ENCODE measurements at regions not wholly inside any gene's neighbourhood (a gene's known extent, or its start where the extent isn't known, plus 50 kb on each side); places are given as distances from the start of the nearest gene placed in this dataset.
A peak's percentile ranks its signal among the peaks of the same experiment; 100 is the strongest.

DNA sequence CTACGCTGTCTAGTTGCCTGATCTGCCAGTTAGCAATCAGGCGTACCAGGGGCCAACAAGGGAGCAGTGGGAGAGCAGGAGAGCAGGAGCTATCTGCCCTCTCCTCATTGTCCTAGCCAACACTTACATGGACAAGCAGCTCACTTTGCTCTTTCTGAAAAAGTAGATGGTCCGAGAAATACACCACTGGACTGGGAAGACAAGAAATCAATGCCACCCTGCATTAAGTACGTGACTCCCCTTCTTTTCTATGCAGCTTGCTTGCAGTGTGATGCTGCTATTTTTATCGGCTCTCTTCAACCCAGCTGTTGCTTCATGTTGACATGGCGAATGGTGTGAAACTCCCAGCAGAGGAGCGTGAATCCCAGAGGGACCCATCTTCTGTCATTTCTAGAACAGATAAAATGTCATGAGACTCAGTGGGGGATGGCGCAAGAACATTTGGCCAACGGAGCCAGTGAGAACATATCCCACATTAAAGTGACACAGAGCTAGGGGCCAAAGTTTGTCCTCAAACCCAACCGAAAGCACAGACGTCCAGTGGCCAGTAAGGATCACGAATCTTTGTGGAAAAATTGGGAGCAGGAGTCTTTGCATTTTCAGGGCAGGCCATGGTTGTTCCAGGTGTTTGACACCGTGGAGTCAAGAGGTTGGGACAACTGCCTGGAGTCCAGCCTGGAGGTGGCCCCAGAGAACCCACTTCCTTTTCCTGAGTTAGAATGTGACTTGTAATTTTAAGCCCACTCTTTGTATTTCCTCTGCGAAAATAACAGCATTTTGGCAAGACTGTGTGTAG, 53.7 kb upstream of the MEF2A start:
- H3K36me3 ChIP-seq (ENCODE audit: control insufficient read depth, insufficient read depth, low read length) = no peaks in the 10 kb centered on the region
- H3K4me3 ChIP-seq (ENCODE audit: low read depth, low read length) = no peak overlapping the region
- DNase-seq (ENCODE audit: low read depth) (no peak), FAIRE-seq (no peak)
- H3K27me3 ChIP-seq (ENCODE audit: control insufficient read depth, insufficient read depth, low read length) = no peaks in the 10 kb centered on the region
- TF ChIP-seq, protein P1, sequence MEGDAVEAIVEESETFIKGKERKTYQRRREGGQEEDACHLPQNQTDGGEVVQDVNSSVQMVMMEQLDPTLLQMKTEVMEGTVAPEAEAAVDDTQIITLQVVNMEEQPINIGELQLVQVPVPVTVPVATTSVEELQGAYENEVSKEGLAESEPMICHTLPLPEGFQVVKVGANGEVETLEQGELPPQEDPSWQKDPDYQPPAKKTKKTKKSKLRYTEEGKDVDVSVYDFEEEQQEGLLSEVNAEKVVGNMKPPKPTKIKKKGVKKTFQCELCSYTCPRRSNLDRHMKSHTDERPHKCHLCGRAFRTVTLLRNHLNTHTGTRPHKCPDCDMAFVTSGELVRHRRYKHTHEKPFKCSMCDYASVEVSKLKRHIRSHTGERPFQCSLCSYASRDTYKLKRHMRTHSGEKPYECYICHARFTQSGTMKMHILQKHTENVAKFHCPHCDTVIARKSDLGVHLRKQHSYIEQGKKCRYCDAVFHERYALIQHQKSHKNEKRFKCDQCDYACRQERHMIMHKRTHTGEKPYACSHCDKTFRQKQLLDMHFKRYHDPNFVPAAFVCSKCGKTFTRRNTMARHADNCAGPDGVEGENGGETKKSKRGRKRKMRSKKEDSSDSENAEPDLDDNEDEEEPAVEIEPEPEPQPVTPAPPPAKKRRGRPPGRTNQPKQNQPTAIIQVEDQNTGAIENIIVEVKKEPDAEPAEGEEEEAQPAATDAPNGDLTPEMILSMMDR (IDR thresholded peaks at IDR 0.05; ENCODE audit: insufficient read depth, low read length, severe bottlenecking) = no peak

DNA sequence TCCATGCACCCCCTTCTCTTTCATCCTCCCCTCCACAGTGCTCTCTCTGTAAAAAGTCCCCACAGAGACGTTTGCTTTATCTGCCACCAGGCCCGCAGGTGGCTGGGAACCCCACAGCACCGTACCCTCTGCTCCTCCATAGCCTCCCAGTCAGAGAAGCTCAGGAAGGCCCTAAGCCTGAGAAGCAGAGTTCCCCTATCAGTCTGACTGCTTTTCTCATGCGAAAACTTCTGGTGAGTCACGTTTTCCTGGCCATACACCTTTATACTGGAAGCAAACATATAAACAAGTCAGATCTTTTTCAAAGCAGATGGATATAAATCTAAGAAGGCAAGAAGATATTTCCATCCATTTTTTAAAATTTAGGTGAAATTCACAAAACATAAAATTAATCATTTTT, 51.5 kb upstream of the MEF2A start:
- DNase-seq (ENCODE audit: low read depth) (peak; percentile 4), FAIRE-seq (no peak)
- Histone ChIP-seq H3K27me3 (ENCODE audit: control insufficient read depth, insufficient read depth, low read length) (no peaks in the 10 kb centered on the region), H3K4me3 (ENCODE audit: low read depth, low read length) (no peak overlapping the region), H3K36me3 (ENCODE audit: control insufficient read depth, insufficient read depth, low read length) (no peaks in the 10 kb centered on the region)
- TF ChIP-seq, protein P1 (IDR thresholded peaks at IDR 0.05; ENCODE audit: insufficient read depth, low read length, severe bottlenecking) = no peak

Measured in bronchial epithelial cell (primary cell).